Natural killer cell treated with Interleukin-12 subunit alpha and Interleukin-12 subunit beta and Interleukin-15 and Interleukin-18, amount 100 ng/mL, for 72 hours (primary cell): ENCODE measurements at regions not wholly inside any gene's neighbourhood (a gene's known extent, or its start where the extent isn't known, plus 50 kb on each side); places are given as distances from the start of the nearest gene placed in this dataset.
"Not testable (repeated sequence)": the region's sequence is repeated elsewhere in the genome, so short reads cannot be mapped to it uniquely, and the experiment has no call there.

Experiments
- ATAC-seq, 2 donors: fragments of 150-1000 bp; cut with Tn5 transposase in 1 of 2; sonication (Bioruptor Pico), chemical (Tn5 transposase) in 1 of 2; 2 replicates each; pipeline ENCODE4 v1.10.0; 2021
- DNase-seq: peaks from one replicate; pipeline ENCODE4 v3.0.0; 2022; ENCODE audit warnings: low spot score
- H3K27ac Mint-ChIP-seq, 2 donors: 1 replicate in 1 of 2; 2 replicates in 1 of 2; pipeline ENCODE4 v1.8.0; 2022; ENCODE audit warnings: mixed read lengths in 2 of 2, mild to moderate bottlenecking in 1 of 2, moderate library complexity in 1 of 2
- H3K27me3 Mint-ChIP-seq, 2 donors: 1 replicate in 1 of 2; 2 replicates in 1 of 2; pipeline ENCODE4 v1.8.0; 2022; ENCODE audit warnings: mixed read lengths in 2 of 2
- H3K36me3 Mint-ChIP-seq: one replicate; pipeline ENCODE4 v1.8.0; 2022; ENCODE audit warnings: mixed read lengths
- H3K4me1 Mint-ChIP-seq, 2 donors: 1 replicate in 1 of 2; 2 replicates in 1 of 2; pipeline ENCODE4 v1.8.0; 2022; ENCODE audit warnings: low read depth in 2 of 2, mixed read lengths in 2 of 2, mild to moderate bottlenecking in 1 of 2
- H3K4me3 Mint-ChIP-seq: one replicate; pipeline ENCODE4 v1.8.0; 2022; ENCODE audit warnings: mixed read lengths
- H3K9me3 Mint-ChIP-seq: 2 replicates; pipeline ENCODE4 v1.8.0; 2022; ENCODE audit warnings: mixed read lengths

DNA sequence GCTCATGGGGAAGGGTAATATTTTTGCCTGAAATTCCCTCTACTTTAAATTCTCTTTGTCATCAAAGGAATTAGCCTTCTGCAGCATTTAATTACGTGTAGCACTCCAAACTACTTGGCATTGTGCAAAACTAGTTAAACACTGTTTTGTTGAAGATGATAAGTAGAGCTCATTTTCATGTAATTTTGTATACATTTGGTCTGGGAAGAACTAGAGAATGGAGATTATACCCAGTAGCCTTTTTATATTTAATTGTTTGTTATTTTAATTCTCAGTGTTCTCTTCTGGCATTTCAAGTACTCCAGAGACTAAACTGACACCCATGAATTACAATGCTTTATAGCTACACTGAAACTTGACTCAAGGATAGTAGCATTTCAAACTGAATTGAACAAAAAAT, 211.5 kb upstream of the SMIM31 start:
- ATAC-seq (no peak), DNase-seq (no peak)
- H3K4me3 Mint-ChIP-seq: no peak overlapping the region
- H3K4me1 Mint-ChIP-seq: no peaks in the 10 kb centered on the region
- H3K36me3 Mint-ChIP-seq: no peaks in the 10 kb centered on the region
- H3K27me3 Mint-ChIP-seq: no peaks in the 10 kb centered on the region
- peaks cover 11% of the 10 kb centered on the region for H3K9me3 Mint-ChIP-seq
- no peak overlapping the region for H3K27ac Mint-ChIP-seq

DNA sequence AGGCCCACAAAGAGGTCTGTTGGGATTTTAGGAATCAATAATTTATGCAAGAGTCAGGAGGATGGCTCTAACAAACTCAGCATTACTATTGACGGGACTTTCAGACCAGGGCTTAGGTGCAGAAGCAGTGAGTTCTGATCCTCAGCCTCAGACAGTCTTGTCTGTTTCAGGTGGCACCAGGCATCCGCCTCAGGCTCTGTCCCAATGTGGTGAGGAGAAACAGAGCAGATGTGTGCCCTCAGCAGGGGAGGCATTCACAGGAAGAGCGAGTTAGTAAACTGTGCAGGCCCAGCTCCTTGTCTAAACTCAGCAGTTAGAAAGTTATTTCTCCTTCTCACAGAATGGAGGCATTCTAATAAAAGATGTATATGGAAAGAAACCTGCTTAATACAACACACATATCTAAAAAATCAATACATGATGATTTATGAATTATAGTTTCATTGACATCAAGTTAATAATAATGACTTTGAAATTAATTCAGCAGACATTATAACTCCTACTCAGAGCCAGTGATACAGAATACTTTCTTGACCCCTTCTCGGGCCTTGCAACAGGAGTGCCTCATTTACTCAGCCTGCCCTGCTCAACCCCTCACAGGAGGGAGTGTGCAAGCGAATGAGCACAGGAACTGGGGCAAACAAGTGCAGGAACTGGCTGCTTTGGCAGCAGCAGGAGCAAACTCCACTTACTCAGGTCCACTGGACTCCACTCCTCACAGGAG, 202.8 kb upstream of the SMIM31 start:
- Mint-ChIP-seq H3K4me1 (no peaks in the 10 kb centered on the region), H3K4me3 (no peak overlapping the region), H3K27me3 (no peaks in the 10 kb centered on the region), H3K9me3 (no peaks in the 10 kb centered on the region), H3K27ac (no peak overlapping the region), H3K36me3 (no peaks in the 10 kb centered on the region)
- no peak for DNase-seq
- peak in 1 of 2 donors; percentile 20 for ATAC-seq

DNA sequence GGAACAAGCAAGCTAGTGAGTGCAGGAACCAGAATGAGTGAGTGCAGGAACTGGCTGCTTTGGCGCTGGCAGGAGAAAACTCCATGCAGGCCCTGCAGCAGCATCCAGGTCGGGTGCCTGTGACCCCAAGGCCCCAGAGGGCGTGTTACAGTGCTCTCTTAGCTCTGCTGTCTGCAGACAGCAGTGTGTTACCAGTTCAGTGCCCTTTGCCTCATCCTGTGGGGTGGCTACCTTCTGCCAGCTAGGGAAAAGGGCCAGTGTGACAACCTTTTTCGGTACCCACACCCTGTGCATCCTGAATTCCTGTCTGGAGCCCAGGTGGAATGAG, 202.3 kb upstream of the SMIM31 start:
- DNase-seq (no peak), ATAC-seq (no peak)
- Mint-ChIP-seq H3K27ac (no peak overlapping the region), H3K9me3 (no peaks in the 10 kb centered on the region), H3K27me3 (no peaks in the 10 kb centered on the region), H3K36me3 (no peaks in the 10 kb centered on the region), H3K4me1 (no peaks in the 10 kb centered on the region), H3K4me3 (no peak overlapping the region)

DNA sequence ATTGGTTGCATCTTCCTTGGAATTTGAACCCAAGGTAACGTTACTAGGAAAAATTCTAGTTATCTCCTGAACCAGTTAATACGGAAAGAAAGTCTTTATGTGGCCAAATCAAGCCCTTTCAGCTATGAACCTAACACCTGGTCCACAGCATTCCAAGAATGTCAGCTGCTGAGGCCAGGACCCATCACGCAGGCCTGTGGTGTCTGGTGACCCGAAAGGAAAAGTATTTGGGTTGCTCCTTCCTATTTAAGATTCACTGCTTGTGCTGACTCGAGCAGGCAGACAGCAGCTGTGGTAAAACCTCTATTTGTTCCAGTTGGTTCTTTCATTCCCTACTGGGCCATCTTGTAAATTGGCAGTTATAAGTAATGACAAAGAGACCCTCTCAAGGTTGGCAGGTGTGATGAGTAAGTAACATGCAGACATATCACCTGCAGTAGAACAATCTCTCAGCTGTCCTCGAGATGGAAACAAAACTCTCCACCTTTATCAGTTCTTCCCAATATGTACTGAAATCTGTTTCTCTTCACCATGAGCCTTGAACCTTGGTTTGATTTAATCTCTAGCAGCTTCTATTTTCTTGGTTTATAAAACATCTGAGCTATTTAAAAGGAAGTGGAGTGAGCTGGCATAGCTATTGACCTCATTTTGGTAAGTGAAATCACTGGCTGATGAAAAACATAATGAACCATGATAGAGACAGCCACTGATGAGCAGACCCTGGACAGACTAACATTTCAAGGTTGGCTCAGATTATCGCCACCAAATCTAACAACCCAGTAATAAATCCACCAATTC, 182.1 kb upstream of the SMIM31 start:
- Mint-ChIP-seq H3K4me3 (no peak overlapping the region), H3K36me3 (no peaks in the 10 kb centered on the region), H3K9me3 (peaks cover 13% of the 10 kb centered on the region), H3K27ac (no peak overlapping the region), H3K4me1 (no peaks in the 10 kb centered on the region), H3K27me3 (no peaks in the 10 kb centered on the region)
- DNase-seq: no peak
- no peak for ATAC-seq

DNA sequence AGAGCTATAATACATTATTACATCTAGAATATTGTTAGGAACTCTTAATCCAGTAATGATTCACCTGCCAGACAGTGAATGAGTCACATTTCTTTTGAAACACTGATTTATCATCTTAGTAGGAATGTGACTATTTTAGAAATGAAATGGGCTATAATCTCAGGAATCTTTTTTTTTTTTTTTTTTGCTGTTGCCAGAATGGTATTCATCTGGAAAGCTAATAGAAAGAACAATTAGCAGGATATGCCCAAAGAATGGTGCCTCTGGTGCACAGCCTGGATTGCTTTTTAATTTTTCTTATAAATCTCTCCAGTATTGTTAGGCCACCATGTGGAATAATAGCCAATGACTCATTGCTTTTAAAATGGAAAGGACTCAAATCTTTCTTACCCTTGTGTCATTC, 181.1 kb upstream of the SMIM31 start:
- no peaks in the 10 kb centered on the region for H3K36me3 Mint-ChIP-seq
- H3K4me3 Mint-ChIP-seq: no peak overlapping the region
- no peaks in the 10 kb centered on the region for H3K27me3 Mint-ChIP-seq
- no peak overlapping the region for H3K27ac Mint-ChIP-seq
- DNase-seq (no peak), ATAC-seq (no peak)
- H3K9me3 Mint-ChIP-seq: peaks cover 13% of the 10 kb centered on the region
- H3K4me1 Mint-ChIP-seq: no peaks in the 10 kb centered on the region

DNA sequence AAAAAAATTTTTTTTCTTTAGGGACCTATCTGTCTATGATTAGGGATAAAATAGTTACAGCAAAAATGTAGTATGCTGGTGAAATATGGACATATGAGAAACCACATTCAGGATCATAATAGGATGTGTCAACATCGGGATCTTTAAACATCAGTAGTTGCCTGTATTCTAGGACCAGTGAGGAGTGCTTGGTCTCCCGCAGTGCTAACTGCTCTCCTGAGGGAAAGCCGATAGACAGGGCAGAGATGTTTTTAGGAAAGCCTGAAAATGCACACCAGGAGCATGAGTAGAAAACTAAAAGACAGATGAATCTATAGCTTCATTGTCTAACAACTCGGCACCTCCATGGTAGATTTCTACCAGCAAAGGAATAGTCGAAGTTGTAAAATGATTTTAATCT, 178.1 kb upstream of the SMIM31 start:
- Mint-ChIP-seq H3K36me3 (no peaks in the 10 kb centered on the region), H3K4me3 (no peak overlapping the region), H3K4me1 (no peaks in the 10 kb centered on the region), H3K27ac (no peak overlapping the region), H3K27me3 (no peaks in the 10 kb centered on the region), H3K9me3 (peaks cover 16% of the 10 kb centered on the region)
- ATAC-seq (no peak), DNase-seq (no peak)

DNA sequence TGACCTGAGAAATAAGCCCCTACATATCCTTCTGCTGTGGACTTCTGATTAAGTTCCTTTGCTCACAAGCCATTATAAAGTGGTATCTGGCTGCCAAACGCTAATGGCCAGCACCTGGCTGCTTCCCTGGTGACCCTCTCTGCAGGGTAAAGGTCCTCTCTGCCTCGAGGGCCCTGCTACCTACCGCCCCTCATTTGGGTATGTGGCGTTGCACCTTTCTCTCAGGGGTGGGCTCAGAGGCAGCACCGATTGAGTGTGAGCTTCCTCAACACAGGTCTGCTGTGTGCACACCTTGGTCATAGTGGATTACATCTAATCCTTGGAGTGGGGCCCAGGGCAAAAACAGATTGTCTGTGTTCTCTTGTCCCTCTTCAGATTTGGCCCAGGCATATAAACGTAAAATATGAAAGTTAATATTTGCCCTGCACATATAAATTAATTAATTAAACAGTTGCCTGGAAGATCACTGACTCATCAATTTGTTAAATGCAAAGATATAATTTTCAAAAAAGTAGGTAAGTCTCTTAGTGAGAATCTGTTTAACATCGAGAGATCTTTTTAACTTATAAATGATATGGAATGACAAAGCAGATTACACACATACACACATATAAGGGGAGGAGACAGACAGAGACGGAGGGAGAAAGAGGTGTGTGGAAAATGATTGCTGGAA, 174.5 kb upstream of the SMIM31 start:
- DNase-seq (no peak), ATAC-seq (no peak)
- no peaks in the 10 kb centered on the region for H3K4me1 Mint-ChIP-seq
- H3K27ac Mint-ChIP-seq: no peak overlapping the region
- no peaks in the 10 kb centered on the region for H3K27me3 Mint-ChIP-seq
- H3K36me3 Mint-ChIP-seq: peaks cover 4% of the 10 kb centered on the region
- no peak overlapping the region for H3K4me3 Mint-ChIP-seq
- H3K9me3 Mint-ChIP-seq: peaks cover 21% of the 10 kb centered on the region

DNA sequence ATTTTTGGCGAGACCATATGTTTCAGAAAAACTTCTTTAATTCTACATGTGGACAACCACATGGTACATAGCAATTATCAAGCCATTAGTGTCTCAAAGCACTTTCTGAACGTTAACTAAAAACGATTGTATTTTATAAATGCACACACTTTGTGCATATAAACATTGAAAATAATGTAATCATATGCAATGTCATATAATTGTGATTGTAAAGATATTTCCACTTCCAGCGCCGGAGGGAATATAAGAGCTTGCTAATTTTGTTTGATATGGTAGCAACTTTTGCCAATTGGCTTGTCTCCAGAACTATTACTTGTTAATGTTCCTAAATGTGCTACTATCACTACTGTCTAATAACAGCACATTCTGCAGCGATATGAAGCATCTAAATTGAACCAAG, 162.3 kb upstream of the SMIM31 start:
- DNase-seq (no peak), ATAC-seq (no peak)
- Mint-ChIP-seq H3K36me3 (no peaks in the 10 kb centered on the region), H3K4me1 (no peaks in the 10 kb centered on the region), H3K4me3 (no peak overlapping the region), H3K27me3 (no peaks in the 10 kb centered on the region), H3K27ac (no peak overlapping the region), H3K9me3 (peaks cover 5% of the 10 kb centered on the region)

DNA sequence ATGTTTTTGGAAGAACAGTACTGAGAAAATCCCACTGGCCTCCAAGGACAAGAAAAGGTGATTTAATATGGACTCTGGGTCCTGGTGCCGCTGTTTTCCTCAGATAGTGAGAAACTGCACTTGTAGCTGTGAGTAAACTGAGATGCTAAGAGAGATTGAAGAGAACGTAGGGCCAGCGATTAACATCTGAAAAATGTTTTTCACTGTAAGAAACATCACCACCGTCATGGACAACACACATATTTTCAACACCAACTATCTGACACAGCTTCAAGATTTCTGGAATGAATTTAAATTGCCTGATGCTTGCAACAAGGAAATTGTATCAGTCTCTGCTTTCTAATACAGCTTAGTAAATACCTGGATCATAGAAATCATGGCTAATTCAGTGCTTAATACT, 158.2 kb upstream of the SMIM31 start:
- H3K4me1 Mint-ChIP-seq: no peaks in the 10 kb centered on the region
- no peaks in the 10 kb centered on the region for H3K36me3 Mint-ChIP-seq
- H3K27ac Mint-ChIP-seq: no peak overlapping the region
- no peak for ATAC-seq
- H3K9me3 Mint-ChIP-seq: peaks cover 3% of the 10 kb centered on the region
- no peak overlapping the region for H3K4me3 Mint-ChIP-seq
- DNase-seq: no peak
- no peaks in the 10 kb centered on the region for H3K27me3 Mint-ChIP-seq

DNA sequence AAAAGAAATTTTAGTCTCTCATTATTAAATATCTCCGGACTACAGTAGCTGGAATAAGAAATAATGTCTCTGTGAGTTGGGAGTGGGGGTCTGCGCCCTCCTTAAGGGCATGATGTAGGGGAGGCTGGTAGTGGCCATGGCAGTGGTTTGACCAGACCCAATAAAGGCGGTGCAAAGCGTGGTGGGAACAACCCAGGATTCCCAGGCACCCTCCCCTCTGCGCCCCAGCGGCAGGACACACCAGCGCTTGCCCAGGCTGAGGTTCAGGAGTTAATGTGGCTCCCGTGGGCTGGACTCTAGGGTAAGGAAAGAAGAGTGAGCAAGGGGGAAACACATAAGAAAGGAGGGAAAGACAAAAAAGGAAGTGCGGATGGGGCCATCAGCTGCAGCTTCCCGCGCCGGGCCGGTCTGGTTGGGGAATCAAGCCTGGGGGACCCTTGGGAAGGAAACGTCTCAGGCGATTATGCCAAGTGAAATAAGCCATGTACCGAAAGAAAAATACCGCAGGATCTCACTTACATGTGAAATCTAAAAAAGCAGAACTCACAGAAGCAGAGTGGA, 157.5 kb upstream of the SMIM31 start:
- peaks cover 3% of the 10 kb centered on the region for H3K9me3 Mint-ChIP-seq
- H3K27ac Mint-ChIP-seq: no peak overlapping the region
- ATAC-seq (no peak), DNase-seq (no peak)
- no peak overlapping the region for H3K4me3 Mint-ChIP-seq
- no peaks in the 10 kb centered on the region for H3K27me3 Mint-ChIP-seq
- H3K4me1 Mint-ChIP-seq: no peaks in the 10 kb centered on the region
- no peaks in the 10 kb centered on the region for H3K36me3 Mint-ChIP-seq

DNA sequence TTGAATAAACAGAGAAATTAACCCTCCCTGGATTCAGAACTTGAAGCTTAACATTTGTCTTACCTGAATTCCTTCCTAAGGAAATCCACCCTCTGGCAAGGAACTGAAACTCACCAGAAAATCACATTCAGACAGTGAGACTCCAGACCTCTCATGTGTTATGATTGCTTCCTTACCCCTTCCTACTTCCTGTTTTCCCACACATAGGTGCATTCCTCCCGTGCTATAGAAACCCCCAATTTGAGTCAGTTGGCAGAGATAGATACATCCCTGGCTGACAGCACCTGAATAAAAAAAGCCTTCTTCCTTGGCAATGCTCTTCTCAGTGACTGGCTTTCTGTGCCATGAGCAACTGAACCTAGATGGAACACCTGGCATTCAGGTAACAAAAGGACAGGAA, 157.0 kb upstream of the SMIM31 start:
- peaks cover 8% of the 10 kb centered on the region for H3K9me3 Mint-ChIP-seq
- DNase-seq: no peak
- H3K4me3 Mint-ChIP-seq: no peak overlapping the region
- no peaks in the 10 kb centered on the region for H3K4me1 Mint-ChIP-seq
- no peak for ATAC-seq
- no peaks in the 10 kb centered on the region for H3K27me3 Mint-ChIP-seq
- H3K36me3 Mint-ChIP-seq: no peaks in the 10 kb centered on the region
- no peak overlapping the region for H3K27ac Mint-ChIP-seq

DNA sequence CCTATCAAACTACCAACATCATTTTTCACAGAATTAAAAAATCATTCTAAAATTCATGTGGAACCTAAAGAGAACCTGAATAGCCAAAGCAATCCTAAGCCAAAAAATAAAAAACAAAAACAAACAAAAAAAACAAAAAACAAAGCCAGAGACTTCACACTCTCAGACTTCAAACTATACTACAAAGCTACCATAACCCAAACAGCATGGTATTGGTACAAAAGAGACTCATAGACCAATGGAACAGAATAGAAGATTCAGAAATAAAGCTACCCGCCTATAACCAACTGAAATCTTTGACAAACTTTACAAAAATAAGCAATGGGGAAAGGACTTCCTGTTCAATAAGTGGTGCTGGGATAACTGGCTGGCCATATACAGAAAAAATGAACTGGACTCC, 152.3 kb upstream of the SMIM31 start:
- H3K36me3 Mint-ChIP-seq: no peaks in the 10 kb centered on the region

DNA sequence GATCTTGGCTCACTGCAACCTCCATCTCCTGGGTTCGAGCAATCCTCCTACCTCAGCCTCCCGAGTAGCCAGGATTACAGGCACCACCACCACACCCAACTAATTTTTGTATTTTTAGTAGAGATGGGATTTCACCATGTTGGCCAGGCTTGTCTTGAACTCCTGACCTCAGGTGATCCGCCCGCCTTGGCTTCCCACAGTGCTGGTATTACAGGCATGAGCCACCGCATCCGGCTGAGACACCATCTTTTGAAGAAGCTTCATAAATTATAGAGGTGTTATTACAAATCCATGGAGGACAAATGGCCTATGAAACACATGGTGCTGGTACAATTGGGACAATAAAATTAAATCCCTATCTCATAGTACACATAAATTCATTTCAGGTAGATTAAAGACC, 148.1 kb upstream of the SMIM31 start:
- not testable (repeated sequence) for H3K27me3 Mint-ChIP-seq, H3K27ac Mint-ChIP-seq, DNase-seq, ATAC-seq, H3K4me3 Mint-ChIP-seq, H3K4me1 Mint-ChIP-seq, H3K36me3 Mint-ChIP-seq
- peaks cover 14% of the 10 kb centered on the region for H3K9me3 Mint-ChIP-seq

More for the DNA sequence above, 152.3 kb upstream of the SMIM31 start:
- Mint-ChIP-seq H3K4me3 (no peak overlapping the region), H3K4me1 (no peaks in the 10 kb centered on the region), H3K9me3 (peaks cover 9% of the 10 kb centered on the region), H3K27ac (no peak overlapping the region), H3K27me3 (no peaks in the 10 kb centered on the region)
- no peak for DNase-seq
- no peak for ATAC-seq

DNA sequence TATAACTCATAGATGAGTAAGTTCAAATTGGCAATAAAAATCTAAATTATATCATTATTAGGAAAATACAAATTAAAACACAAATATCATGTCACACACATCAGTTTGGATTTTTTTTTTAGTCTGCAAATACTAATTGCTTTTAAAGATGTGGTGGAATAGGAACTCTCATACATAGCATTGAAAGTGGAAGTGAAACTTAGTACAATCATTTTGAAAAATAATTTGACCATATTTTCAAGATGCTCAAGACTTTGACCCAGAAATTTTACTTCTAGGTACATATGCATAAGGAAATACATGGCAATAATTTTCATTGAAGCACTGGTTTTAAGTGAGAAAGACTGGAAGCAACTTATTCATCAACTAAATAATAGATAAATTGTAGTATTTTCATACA, 147.5 kb upstream of the SMIM31 start:
- ATAC-seq: no peak
- peaks cover 14% of the 10 kb centered on the region for H3K9me3 Mint-ChIP-seq
- no peak for DNase-seq
- no peaks in the 10 kb centered on the region for H3K27me3 Mint-ChIP-seq
- H3K4me1 Mint-ChIP-seq: no peaks in the 10 kb centered on the region
- H3K36me3 Mint-ChIP-seq: no peaks in the 10 kb centered on the region
- H3K4me3 Mint-ChIP-seq: no peak overlapping the region
- H3K27ac Mint-ChIP-seq: no peak overlapping the region
